H1 (cell line): ENCODE measurements at regions not wholly inside any gene's neighbourhood (a gene's known extent, or its start where the extent isn't known, plus 50 kb on each side); places are given as distances from the start of the nearest gene placed in this dataset.

Experiments
- CTCF ChIA-PET: fragments of 300-600 bp; sonication (Branson Sonifier 250); formaldehyde crosslinking; loops from one replicate; lab custom pipeline; 2021; ENCODE audit not compliant: partially characterized antibody; lab: Charles Lee
- POLR2A ChIA-PET: fragments of 300-600 bp; sonication (Branson Sonifier 250); formaldehyde crosslinking; loops from one replicate; lab custom pipeline; 2021; ENCODE audit warnings: inconsistent platforms; ENCODE audit not compliant: partially characterized antibody; lab: Charles Lee
- DNase-seq, 2 experiments: peaks; one replicate each; pipeline versions ENCODE4 v3.0.0 to v3.0.0-alpha.2; 2010 to 2022; ENCODE audit warnings: low spot score in 2 of 2, low read depth in 1 of 2, mixed read lengths in 1 of 2
- FAIRE-seq: peaks from 2 replicates; lab custom pipeline; 2011; peaks lifted over from hg19 to GRCh38; lab: Jason Lieb, UNC
- H2AFZ ChIP-seq: 2 replicates; pipeline ENCODE4 v1.8.1; 2012; ENCODE audit warnings: low read length, inconsistent platforms
- H2AK5ac ChIP-seq: 2 replicates; pipeline ENCODE4 v1.6.1; 2013; ENCODE audit warnings: low read depth, low read length
- H2BK120ac ChIP-seq: replicated peaks from 2 replicates; pipeline ENCODE3; 2013; ENCODE audit warnings: low read depth, low read length, inconsistent platforms
- H2BK12ac ChIP-seq: 2 replicates; pipeline ENCODE4 v1.6.1; 2013; ENCODE audit warnings: low read depth, low read length
- H2BK15ac ChIP-seq: 2 replicates; pipeline ENCODE4 v1.6.1; 2013; ENCODE audit warnings: low read length
- H2BK20ac ChIP-seq: 2 replicates; pipeline ENCODE4 v1.6.1; 2013; ENCODE audit warnings: low read length
- H2BK5ac ChIP-seq: 2 replicates; pipeline ENCODE4 v1.6.1; 2013; ENCODE audit warnings: low read depth, low read length
- H3K14ac ChIP-seq: 2 replicates; pipeline ENCODE4 v1.6.1; 2013; ENCODE audit warnings: inconsistent platforms; ENCODE audit not compliant: insufficient read length
- H3K18ac ChIP-seq: 2 replicates; pipeline ENCODE4 v1.6.1; 2013; ENCODE audit warnings: low read length; ENCODE audit errors: extremely low read depth
- H3K23ac ChIP-seq: 2 replicates; pipeline ENCODE4 v1.6.1; 2013; ENCODE audit warnings: inconsistent platforms; ENCODE audit not compliant: insufficient read length
- H3K23me2 ChIP-seq: 2 replicates; pipeline ENCODE4 v1.6.1; 2013; ENCODE audit warnings: low read depth, low read length
- H3K27ac ChIP-seq: 2 replicates; pipeline ENCODE4 v1.6.1; 2011; ENCODE audit warnings: low read depth, low read length, inconsistent platforms
- H3K27me3 ChIP-seq, 4 experiments: replicated peaks in 1 of 4; 1 replicate in 1 of 4; 2 replicates in 3 of 4; pipeline versions ENCODE4 v1.6.1 to v1.8.1; 2011 to 2013; ENCODE audit warnings: low read length in 3 of 4, mild to moderate bottlenecking in 3 of 4, inconsistent platforms in 2 of 4, mixed read lengths in 2 of 4, moderate library complexity in 1 of 4; ENCODE audit not compliant: control insufficient read depth in 3 of 4, insufficient read depth in 3 of 4; ENCODE audit errors: extremely low read depth in 1 of 4
- H3K36me3 ChIP-seq, 4 experiments: 2 replicates each; pipeline versions ENCODE4 v1.6.1 to v1.8.1; 2011 to 2013; ENCODE audit warnings: mild to moderate bottlenecking in 4 of 4, low read length in 3 of 4, moderate library complexity in 2 of 4, control low read depth in 1 of 4, inconsistent platforms in 1 of 4; ENCODE audit not compliant: insufficient read depth in 4 of 4, control insufficient read depth in 2 of 4
- H3K4ac ChIP-seq: replicated peaks from 2 replicates; pipeline ENCODE3; 2013; ENCODE audit warnings: low read length, low read depth, mixed read lengths, inconsistent platforms; ENCODE audit not compliant: insufficient read length
- H3K4me1 ChIP-seq, 4 experiments: replicated peaks in 1 of 4; 1 replicate in 1 of 4; 2 replicates in 3 of 4; pipeline versions ENCODE4 v1.6.1 to v1.8.1; 2011 to 2013; ENCODE audit warnings: low read length in 3 of 4, inconsistent platforms in 2 of 4, mixed read lengths in 1 of 4; ENCODE audit not compliant: insufficient read depth in 4 of 4, control insufficient read depth in 3 of 4
- H3K4me2 ChIP-seq, 2 experiments: 2 replicates each; pipeline versions ENCODE4 v1.6.1 to v1.8.1; 2011 to 2013; ENCODE audit warnings: low read depth in 2 of 2, low read length in 2 of 2, control low read depth in 1 of 2, inconsistent platforms in 1 of 2, mild to moderate bottlenecking in 1 of 2; ENCODE audit not compliant: insufficient read depth in 1 of 2
- H3K4me3 ChIP-seq, 4 experiments: fragments of 200-600, 300-600 bp in 1 of 4; sonication (generic), shearing (Covaris generic), sonication (Bioruptor Twin) in 1 of 4; 2 replicates each; pipeline versions ENCODE4 v1.5.1 to v1.8.1; 2011 to 2016; ENCODE audit warnings: low read length in 4 of 4, low read depth in 3 of 4, control low read depth in 2 of 4, inconsistent platforms in 2 of 4, mild to moderate bottlenecking in 2 of 4, mixed read lengths in 1 of 4, moderate library complexity in 1 of 4; ENCODE audit not compliant: insufficient read depth in 2 of 4; ENCODE audit errors: extremely low read depth in 1 of 4
- H3K56ac ChIP-seq: replicated peaks from 2 replicates; pipeline ENCODE3; 2013; ENCODE audit warnings: low read depth, mild to moderate bottlenecking, mixed read lengths, low read length, inconsistent platforms; ENCODE audit not compliant: insufficient read length
- H3K79me1 ChIP-seq: 2 replicates; pipeline ENCODE4 v1.6.1; 2013; ENCODE audit warnings: low read depth, low read length, control low read depth
- H3K79me2 ChIP-seq, 2 experiments: 2 replicates each; pipeline versions ENCODE4 v1.6.1 to v1.8.1; 2012 to 2013; ENCODE audit warnings: low read length in 2 of 2, mild to moderate bottlenecking in 2 of 2, inconsistent platforms in 1 of 2; ENCODE audit not compliant: insufficient read depth in 2 of 2, control insufficient read depth in 1 of 2
- H3K9ac ChIP-seq, 4 experiments: replicated peaks in 1 of 4; 1 replicate in 1 of 4; 2 replicates in 3 of 4; pipeline versions ENCODE4 v1.6.1 to v1.8.1; 2011 to 2013; ENCODE audit warnings: low read depth in 3 of 4, low read length in 3 of 4, control low read depth in 2 of 4, mild to moderate bottlenecking in 2 of 4, moderate library complexity in 2 of 4, inconsistent platforms in 1 of 4; ENCODE audit errors: extremely low read depth in 1 of 4
- H3K9me3 ChIP-seq, 2 experiments: 2 replicates each; pipeline versions ENCODE4 v1.6.1 to v1.8.1; 2012 to 2013; ENCODE audit warnings: mild to moderate bottlenecking in 2 of 2, moderate library complexity in 2 of 2, control low read depth in 1 of 2, inconsistent platforms in 1 of 2, low read depth in 1 of 2, low read length in 1 of 2, mixed read lengths in 1 of 2; ENCODE audit not compliant: insufficient read depth in 2 of 2
- H4K20me1 ChIP-seq, 2 experiments: replicated peaks in 1 of 2; 2 replicates each; pipeline versions ENCODE3 to v1.8.1; 2011 to 2013; ENCODE audit warnings: inconsistent platforms in 2 of 2, low read length in 2 of 2, mild to moderate bottlenecking in 1 of 2; ENCODE audit not compliant: insufficient read depth in 2 of 2, control insufficient read depth in 1 of 2
- H4K5ac ChIP-seq: 2 replicates; pipeline ENCODE4 v1.6.1; 2013; ENCODE audit warnings: low read length, low read depth, mixed read lengths, inconsistent platforms; ENCODE audit not compliant: insufficient read length
- H4K8ac ChIP-seq: 2 replicates; pipeline ENCODE4 v1.8.0; 2013; ENCODE audit warnings: mild to moderate bottlenecking, moderate library complexity, low read length, inconsistent platforms; ENCODE audit not compliant: insufficient read depth; ENCODE audit errors: extremely low read depth
- H4K91ac ChIP-seq: replicated peaks from 2 replicates; pipeline ENCODE3; 2013; ENCODE audit warnings: low read length, mixed read lengths, inconsistent platforms; ENCODE audit not compliant: insufficient read length
- BACH1 ChIP-seq: IDR thresholded peaks from 2 replicates; pipeline ENCODE4 v1.6.1; 2012; ENCODE audit warnings: low read length, improper control_type of control experiment
- RXRA ChIP-seq: IDR thresholded peaks from 2 replicates; pipeline ENCODE4 v1.6.1; 2011; ENCODE audit warnings: low read depth, mild to moderate bottlenecking, low read length, moderate library complexity; ENCODE audit not compliant: insufficient read depth
- SP1 ChIP-seq: IDR thresholded peaks from 2 replicates; pipeline ENCODE4 v1.6.1; 2011; ENCODE audit warnings: low read depth, low read length
- TAF7 ChIP-seq: optimal IDR thresholded peaks from 2 replicates; pipeline ENCODE3; 2011; ENCODE audit warnings: low read depth, mild to moderate bottlenecking, inconsistent platforms, low read length, moderate library complexity, borderline replicate concordance
- WGBS, 2 experiments: shearing (Covaris generic) in 1 of 2; methylation state at CpG; one replicate each; pipeline versions ENCODE4 v1.1.6 to v1.1.7; 2013 to 2015; ENCODE audit warnings: low lambda C conversion rate in 2 of 2, mixed read lengths in 2 of 2, inconsistent platforms in 1 of 2, low coverage in 1 of 2, missing lambda C conversion rate in 1 of 2; ENCODE audit not compliant: insufficient replicate concordance in 2 of 2, insufficient coverage in 1 of 2, insufficient read length in 1 of 2; ENCODE audit errors: extremely low coverage in 1 of 2, missing lambda C conversion rate in 1 of 2; 5-methylcytosine and 5-hydroxymethylcytosine counted together

DNA sequence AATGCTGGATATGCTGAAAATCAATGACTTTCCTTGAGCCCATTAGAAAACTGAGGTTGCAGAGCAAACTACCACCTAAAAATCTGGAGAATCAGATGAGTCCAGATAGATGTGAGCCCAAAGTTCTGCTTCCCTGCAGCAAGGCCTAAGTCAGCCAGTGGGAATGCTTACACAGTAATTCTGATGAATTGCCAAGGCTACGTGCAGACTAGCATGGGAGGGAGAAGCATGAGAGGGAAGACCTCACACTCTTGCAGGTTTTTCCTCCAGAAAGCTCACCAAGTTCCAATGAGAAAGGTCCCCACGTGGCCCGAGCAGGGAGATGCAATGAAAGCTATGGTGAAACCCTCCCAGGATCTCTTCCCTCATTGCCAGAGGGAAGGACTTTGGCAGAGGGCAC, 104.8 kb upstream of the SIRPA start:
- H3K14ac ChIP-seq: no peak overlapping the region
- no peak overlapping the region for H2BK15ac ChIP-seq
- no peaks in the 10 kb centered on the region; a peak in 1 of 7 replicates for H3K27me3 ChIP-seq
- H4K20me1 ChIP-seq: no peaks in the 10 kb centered on the region
- H3K79me2 ChIP-seq: no peaks in the 10 kb centered on the region
- WGBS, 2 experiments: 74% methylated on average over 3 of the region's 3 CpGs; no CpG with 5 or more reads in 1 of the 2 experiments
- no peak overlapping the region for H4K5ac ChIP-seq
- H3K4me3 ChIP-seq: no peak overlapping the region
- no peaks in the 10 kb centered on the region for H3K4me1 ChIP-seq
- no peaks in the 10 kb centered on the region for H3K36me3 ChIP-seq
- ChIA-PET POLR2A (interaction anchor here (0.9 kb wide), 1 partner anchor 30 kb away, joined by 3 read pairs; no protein-coding TSS in a partner anchor), CTCF (interaction anchor here (1.1 to 1.6 kb wide), 5 partner anchors 9 to 77 kb away, joined by 4 to 11 read pairs (median 5); no protein-coding TSS in a partner anchor)
- H3K9ac ChIP-seq: no peak overlapping the region
- H3K56ac ChIP-seq: no peak overlapping the region
- no peak overlapping the region for H3K4ac ChIP-seq
- TF ChIP-seq BACH1 (no peak), TAF7 (no peak), SP1 (no peak), RXRA (no peak)
- no peaks in the 10 kb centered on the region for H3K9me3 ChIP-seq
- no peak overlapping the region for H3K23ac ChIP-seq
- FAIRE-seq: no peak
- H4K8ac ChIP-seq: no peak overlapping the region
- H2BK12ac ChIP-seq: no peak overlapping the region
- no peak for DNase-seq
- H3K23me2 ChIP-seq: no peaks in the 10 kb centered on the region
- H4K91ac ChIP-seq: no peak overlapping the region
- no peak overlapping the region for H2BK120ac ChIP-seq
- no peak overlapping the region for H2AFZ ChIP-seq
- no peak overlapping the region for H3K4me2 ChIP-seq
- H3K18ac ChIP-seq: no peak overlapping the region
- H3K27ac ChIP-seq: no peak overlapping the region
- no peak overlapping the region for H2AK5ac ChIP-seq
- H2BK20ac ChIP-seq: no peak overlapping the region
- no peak overlapping the region for H2BK5ac ChIP-seq
- H3K79me1 ChIP-seq: peaks cover 3% of the 10 kb centered on the region; the same call in 1 of the 2 replicates
